Spleen (tissue), 11 donors: ENCODE measurements at regions not wholly inside any gene's neighbourhood (a gene's known extent, or its start where the extent isn't known, plus 50 kb on each side); places are given as distances from the start of the nearest gene placed in this dataset.

Source experiments
- DNase-seq: peaks from one replicate; pipeline ENCODE4 v3.0.0-alpha.2; 2020
- H3K27ac ChIP-seq, 8 donors: fragments of 200-600 bp; sonication (generic) in 7 of 8; 1 replicate in 4 of 8; 2 replicates in 4 of 8; pipeline versions ENCODE4 v1.5.0 to v1.8.0; 2016 to 2021; ENCODE audit warnings: inconsistent platforms in 4 of 8, mild to moderate bottlenecking in 4 of 8, moderate library complexity in 1 of 8
- H3K27me3 ChIP-seq, 7 donors: fragments of 200-600 bp; sonication (generic) in 6 of 7; replicated peaks in 1 of 7; 1 replicate in 4 of 7; 2 replicates in 3 of 7; pipeline versions ENCODE4 v1.5.0 to v1.8.0; 2016 to 2021; ENCODE audit warnings: inconsistent platforms in 3 of 7, mild to moderate bottlenecking in 1 of 7
- H3K36me3 ChIP-seq, 6 donors: fragments of 200-600 bp; sonication (generic) in 5 of 6; 1 replicate in 4 of 6; 2 replicates in 2 of 6; pipeline versions ENCODE4 v1.5.0 to v1.8.0; 2016 to 2021; ENCODE audit warnings: inconsistent platforms in 2 of 6
- H3K4me1 ChIP-seq, 6 donors: fragments of 200-600 bp; sonication (generic) in 5 of 6; 1 replicate in 3 of 6; 2 replicates in 3 of 6; pipeline versions ENCODE4 v1.5.0 to v1.8.0; 2016 to 2021; ENCODE audit warnings: inconsistent platforms in 3 of 6
- H3K4me3 ChIP-seq, 8 donors: fragments of 200-600 bp; sonication (generic) in 7 of 8; 1 replicate in 4 of 8; 2 replicates in 4 of 8; pipeline versions ENCODE4 v1.5.0 to v1.8.0; 2016 to 2021; ENCODE audit warnings: inconsistent platforms in 4 of 8, mild to moderate bottlenecking in 4 of 8, moderate library complexity in 2 of 8
- H3K9me3 ChIP-seq, 8 donors: fragments of 200-600 bp; sonication (generic) in 7 of 8; 1 replicate in 4 of 8; 2 replicates in 4 of 8; pipeline versions ENCODE4 v1.5.0 to v1.8.0; 2016 to 2021; ENCODE audit warnings: inconsistent platforms in 4 of 8
- POLR2A ChIP-seq, 3 donors: fragments of 450-650 bp; IDR thresholded peaks; one replicate each; pipeline ENCODE4 v1.5.1; 2017; ENCODE audit warnings: antibody characterized with exemption in 3 of 3, mild to moderate bottlenecking in 1 of 3
- POLR2AphosphoS5 ChIP-seq, 3 donors: sonication (generic); formaldehyde crosslinking; IDR thresholded peaks; one replicate each; pipeline ENCODE4 v1.5.1; 2017; ENCODE audit warnings: antibody characterized with exemption in 3 of 3
- WGBS, 5 donors: extraction: QIAGEN DNeasy Blood & Tissue Kit in 3 of 5; methylation state at CpG; one replicate each; pipeline versions ENCODE4 v1.1.5 to v1.1.7; 2013 to 2018; 5-methylcytosine and 5-hydroxymethylcytosine counted together
- intact Hi-C: fragments of 100-400 bp; cut with DNase I; formaldehyde crosslinking; loops from one replicate; pipeline ENCODE4 v1.15.0; 2023; ENCODE audit warnings: low total_unique reads
- TF ChIP-seq, protein P1 (sequence below), 11 experiments: fragments of 200-600 bp in 7 of 11; fragments of 450-650 bp in 4 of 11; sonication (generic) in 4 of 11; IDR thresholded peaks in 8 of 11; conservative IDR thresholded peaks in 3 of 11; 1 replicate in 7 of 11; 2 replicates in 4 of 11; pipeline versions ENCODE4 v1.4.0 to v1.8.0; 2016 to 2021; ENCODE audit warnings: antibody characterized with exemption in 11 of 11, inconsistent platforms in 4 of 11, mild to moderate bottlenecking in 1 of 11
- donor health status: healthy with polysubstance abuse.
- donor health status: DM: no; HTN: no; CAD: no; lungs with moderate emphysema.
- donor health status: DM: no; HTN: no; CAD: no.
- donor health status: Bipolar disorder and iron deficiency.
- donor health status: healthy.
- donor health status: DM: no; HTN: no; CAD: no.
- donor health status: DM: yes; HTN: yes; CAD: no.

- H3K9me3 ChIP-seq, result no peaks in the 10 kb centered on the region
- H3K4me3 ChIP-seq, result no peak overlapping the region
- no peak for DNase-seq
- no peaks in the 10 kb centered on the region for H3K27me3 ChIP-seq
- no peaks in the 10 kb centered on the region for H3K4me1 ChIP-seq
- WGBS, 5 donors, result 51 to 74% (median 65%) methylated on average over 3 of the region's 3 CpGs
- H3K27ac ChIP-seq, result no peak overlapping the region
- TF ChIP-seq POLR2A (IDR thresholded peaks at IDR 0.05), result no peak
- TF ChIP-seq POLR2AphosphoS5 (IDR thresholded peaks at IDR 0.05), result no peak
- TF ChIP-seq, protein P1, sequence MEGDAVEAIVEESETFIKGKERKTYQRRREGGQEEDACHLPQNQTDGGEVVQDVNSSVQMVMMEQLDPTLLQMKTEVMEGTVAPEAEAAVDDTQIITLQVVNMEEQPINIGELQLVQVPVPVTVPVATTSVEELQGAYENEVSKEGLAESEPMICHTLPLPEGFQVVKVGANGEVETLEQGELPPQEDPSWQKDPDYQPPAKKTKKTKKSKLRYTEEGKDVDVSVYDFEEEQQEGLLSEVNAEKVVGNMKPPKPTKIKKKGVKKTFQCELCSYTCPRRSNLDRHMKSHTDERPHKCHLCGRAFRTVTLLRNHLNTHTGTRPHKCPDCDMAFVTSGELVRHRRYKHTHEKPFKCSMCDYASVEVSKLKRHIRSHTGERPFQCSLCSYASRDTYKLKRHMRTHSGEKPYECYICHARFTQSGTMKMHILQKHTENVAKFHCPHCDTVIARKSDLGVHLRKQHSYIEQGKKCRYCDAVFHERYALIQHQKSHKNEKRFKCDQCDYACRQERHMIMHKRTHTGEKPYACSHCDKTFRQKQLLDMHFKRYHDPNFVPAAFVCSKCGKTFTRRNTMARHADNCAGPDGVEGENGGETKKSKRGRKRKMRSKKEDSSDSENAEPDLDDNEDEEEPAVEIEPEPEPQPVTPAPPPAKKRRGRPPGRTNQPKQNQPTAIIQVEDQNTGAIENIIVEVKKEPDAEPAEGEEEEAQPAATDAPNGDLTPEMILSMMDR (IDR thresholded peaks at IDR 0.05 in 8 of 11, conservative IDR thresholded peaks at IDR 0.05 in 3 of 11), result no peak
- intact Hi-C loops, result no loop called here
- no peaks in the 10 kb centered on the region for H3K36me3 ChIP-seq
Measured at GRCh38 chr11:127625402-127625801, 624.8 kb upstream of the KIRREL3 start.

- Histone ChIP-seq H3K27ac (no peak overlapping the region), H3K4me1 (no peaks in the 10 kb centered on the region), H3K9me3 (no peaks in the 10 kb centered on the region), H3K27me3 (no peaks in the 10 kb centered on the region), H3K4me3 (no peak overlapping the region), H3K36me3 (no peaks in the 10 kb centered on the region)
- no peak for DNase-seq
- TF ChIP-seq POLR2AphosphoS5 (IDR thresholded peaks at IDR 0.05) (no peak), POLR2A (IDR thresholded peaks at IDR 0.05) (no peak)
- TF ChIP-seq, protein P1 (IDR thresholded peaks at IDR 0.05 in 8 of 11, conservative IDR thresholded peaks at IDR 0.05 in 3 of 11), result no peak
- intact Hi-C loops, result no loop called here
- WGBS, 5 donors, result 61 to 67% (median 62%) methylated on average over 10 of the region's 10 CpGs
Measured at GRCh38 chr11:127624306-127624856, 623.8 kb upstream of the KIRREL3 start.

DNA sequence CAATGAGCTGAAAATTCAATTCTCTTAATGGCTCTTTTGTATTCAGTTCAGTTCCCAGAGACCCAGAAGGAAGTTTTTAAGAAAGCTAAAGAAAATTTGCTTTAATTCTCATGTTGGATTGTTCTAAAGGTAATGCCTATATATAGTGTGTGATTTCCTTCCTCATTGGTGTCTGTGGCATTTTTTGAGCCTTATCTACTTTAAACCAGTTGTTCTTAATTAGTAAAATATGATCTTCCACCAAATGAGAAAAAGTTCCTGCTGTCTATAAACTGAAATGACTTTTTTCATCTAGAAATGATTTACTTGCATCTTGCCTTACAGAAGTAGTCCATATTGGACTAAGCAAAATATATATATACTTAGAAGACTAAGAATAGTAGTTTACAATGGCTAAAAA, 622.1 kb upstream of the KIRREL3 start:
- Histone ChIP-seq H3K27ac (no peak overlapping the region), H3K4me3 (no peak overlapping the region), H3K9me3 (no peaks in the 10 kb centered on the region), H3K36me3 (no peaks in the 10 kb centered on the region), H3K27me3 (no peaks in the 10 kb centered on the region), H3K4me1 (no peaks in the 10 kb centered on the region)
- TF ChIP-seq POLR2AphosphoS5 (IDR thresholded peaks at IDR 0.05), result no peak
- TF ChIP-seq, protein P1 (IDR thresholded peaks at IDR 0.05 in 8 of 11, conservative IDR thresholded peaks at IDR 0.05 in 3 of 11), result no peak
- no peak for TF ChIP-seq POLR2A (IDR thresholded peaks at IDR 0.05)
- intact Hi-C loops, result no loop called here
- DNase-seq, result no peak

DNA sequence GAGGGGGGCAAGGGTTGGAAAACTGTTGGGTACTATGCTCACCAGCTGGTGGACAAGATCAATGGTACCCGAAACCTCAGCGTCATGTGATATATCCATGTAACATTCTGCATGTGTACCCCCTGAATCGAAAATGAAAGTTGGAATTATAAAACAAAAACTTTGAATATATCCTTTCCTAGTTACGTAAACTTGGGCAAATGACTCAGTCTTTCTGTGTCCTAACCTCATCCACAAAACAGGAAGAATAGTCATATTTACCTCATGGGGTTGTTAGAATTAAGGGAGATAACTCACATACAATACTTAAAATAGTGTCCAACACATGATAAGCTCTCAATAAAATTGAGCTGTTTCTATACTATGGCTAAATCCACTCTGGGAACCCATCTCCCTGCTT, 620.1 kb upstream of the KIRREL3 start:
- intact Hi-C loops, result no loop called here
- TF ChIP-seq, protein P1 (IDR thresholded peaks at IDR 0.05 in 8 of 11, conservative IDR thresholded peaks at IDR 0.05 in 3 of 11), result no peak
- TF ChIP-seq POLR2AphosphoS5 (IDR thresholded peaks at IDR 0.05) (no peak), POLR2A (IDR thresholded peaks at IDR 0.05) (no peak)
- no peak overlapping the region for H3K4me3 ChIP-seq
- no peaks in the 10 kb centered on the region for H3K36me3 ChIP-seq
- H3K27me3 ChIP-seq, result no peaks in the 10 kb centered on the region
- no peaks in the 10 kb centered on the region for H3K9me3 ChIP-seq
- H3K27ac ChIP-seq, result no peak overlapping the region
- no peaks in the 10 kb centered on the region for H3K4me1 ChIP-seq
- DNase-seq, result no peak
- 73 to 90% (median 85%) methylated on average over 4 of the region's 4 CpGs for WGBS, 5 donors
